Stimulated activated naive CD8-positive, alpha-beta T cell treated with anti-CD3 and anti-CD28 coated beads, Interleukin-15, Interleukin-2, amounts not matched to agents 100 U/mL and 50 U/mL, for 24 hours (primary cell): ENCODE measurements at regions not wholly inside any gene's neighbourhood (a gene's known extent, or its start where the extent isn't known, plus 50 kb on each side); places are given as distances from the start of the nearest gene placed in this dataset.
A peak's percentile ranks its signal among the peaks of the same experiment; 100 is the strongest.

Experiments used
- ATAC-seq: fragments of 150-1000 bp; cut with Tn5 transposase; one replicate; pipeline ENCODE4 v1.10.0; 2021
- DNase-seq: peaks from one replicate; pipeline ENCODE4 v3.0.0; 2021

DNA sequence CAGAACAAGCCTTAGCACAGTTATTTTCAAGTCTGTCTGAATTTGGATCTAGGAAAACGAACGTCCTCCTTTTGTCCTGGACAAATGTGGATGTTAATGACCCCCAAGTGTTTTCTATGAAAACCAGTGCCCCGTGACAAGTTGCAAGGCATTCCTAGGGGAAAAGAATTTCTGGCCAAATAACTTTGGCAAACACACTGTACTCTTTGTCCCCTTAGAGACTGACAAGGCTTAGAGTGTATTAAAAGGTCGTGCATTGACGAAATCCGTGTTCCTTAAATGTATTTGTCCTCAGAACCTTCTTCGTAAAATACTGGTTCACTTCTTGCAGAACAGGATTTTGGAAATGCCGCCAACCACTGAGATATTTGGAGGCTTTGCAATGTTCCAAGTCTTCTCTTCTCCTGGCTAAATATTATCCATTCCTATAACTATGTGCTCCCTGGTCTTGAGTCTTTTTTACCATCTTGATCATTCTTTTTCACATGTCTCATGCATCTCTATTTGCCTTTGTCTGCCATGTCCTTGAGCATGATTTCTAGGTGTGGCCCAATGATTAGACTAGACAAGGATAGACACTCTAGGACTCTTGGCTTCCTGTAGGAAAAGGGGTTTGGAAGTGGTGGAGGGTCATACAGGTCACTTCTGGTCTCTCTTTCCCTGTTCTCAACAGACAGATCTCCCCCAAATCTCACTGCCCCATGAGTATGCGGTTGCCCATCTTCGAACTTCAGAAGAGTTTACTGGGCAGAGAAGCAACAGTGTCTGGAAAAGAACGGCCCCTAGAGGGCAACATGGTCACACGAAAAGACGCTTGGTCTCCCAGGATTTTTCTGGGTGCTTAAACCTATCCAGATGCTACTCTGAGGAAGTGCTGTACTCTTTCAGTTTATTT is 117.5 kb downstream of the EDEM1 start:
- peak; percentile 51 for DNase-seq

DNA sequence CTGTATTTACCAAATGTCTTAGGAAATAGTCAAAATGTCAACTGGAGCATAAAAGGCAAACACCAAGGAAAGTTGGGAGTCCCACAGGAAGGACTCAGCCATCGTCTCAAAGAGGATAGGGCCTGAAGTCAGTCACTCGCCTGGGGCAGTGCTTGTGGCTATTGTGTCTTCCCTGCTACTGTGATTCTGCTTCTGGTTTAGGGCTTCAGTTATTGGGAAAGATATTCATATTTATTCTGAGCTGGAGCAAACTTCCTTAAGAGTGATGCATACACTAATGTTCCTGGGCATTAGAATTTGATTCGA is 118.1 kb downstream of the EDEM1 start:
- ATAC-seq: no peak
- DNase-seq: no peak

More for the DNA sequence above, 117.5 kb downstream of the EDEM1 start:
- ATAC-seq: peak; percentile 52

DNA sequence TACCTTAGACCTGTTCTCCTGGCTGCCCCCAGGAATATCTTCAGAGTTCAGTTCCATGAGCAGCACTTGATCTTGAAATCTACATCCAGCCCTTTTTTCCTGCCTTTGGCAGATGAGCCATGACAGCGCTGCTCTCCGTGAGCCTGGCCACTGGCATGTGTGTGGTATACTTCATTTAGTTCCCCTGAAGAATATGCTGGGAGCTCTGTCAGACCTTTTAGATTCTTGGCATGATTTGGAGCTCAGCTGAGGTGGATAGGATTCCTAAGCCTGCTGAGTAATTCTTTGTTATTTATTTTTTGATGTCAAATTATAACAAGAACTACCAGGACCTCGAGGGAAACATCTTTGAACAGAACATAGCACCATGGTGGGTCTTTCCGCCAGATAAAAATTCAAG is 121.7 kb downstream of the EDEM1 start:
- DNase-seq (no peak), ATAC-seq (no peak)

DNA sequence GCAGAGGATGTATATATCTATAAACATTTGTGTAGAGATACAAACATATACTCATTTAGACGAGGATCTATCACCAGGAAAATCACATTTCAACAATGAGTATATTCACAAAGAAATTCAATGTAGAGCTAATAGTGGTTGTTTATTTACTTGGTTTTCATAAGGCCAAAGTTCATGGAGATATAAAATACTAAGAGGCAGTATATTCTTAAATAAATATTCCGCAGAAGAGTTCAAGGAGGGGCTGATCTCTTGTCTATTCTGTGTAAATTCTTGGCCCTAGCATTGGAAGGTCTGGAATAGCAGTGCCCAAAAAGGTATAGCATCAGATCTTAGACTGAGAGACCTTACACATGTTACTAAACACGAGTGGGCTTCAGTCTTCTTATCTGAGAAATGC is 122.1 kb downstream of the EDEM1 start:
- no peak for DNase-seq
- no peak for ATAC-seq

DNA sequence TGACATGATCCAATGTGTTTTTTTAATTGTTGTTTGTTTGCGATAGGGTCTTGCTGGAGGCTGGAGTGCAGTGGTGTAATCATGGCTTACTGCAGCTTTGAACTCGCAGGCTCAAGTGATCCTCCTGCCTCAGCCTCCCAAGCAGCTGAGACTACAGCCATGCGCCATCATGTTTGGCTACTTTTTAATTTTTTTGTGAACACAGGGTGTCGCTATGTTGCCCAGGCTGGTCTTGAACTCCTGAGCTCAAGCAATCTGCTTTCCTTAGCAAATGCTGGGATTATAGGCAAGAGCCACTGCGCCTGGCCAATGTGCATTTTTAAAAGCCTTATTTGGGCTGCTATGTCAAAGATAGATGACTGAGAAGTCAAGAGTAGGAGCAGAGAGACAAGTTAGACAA is 123.0 kb downstream of the EDEM1 start:
- DNase-seq (no peak), ATAC-seq (no peak)

DNA sequence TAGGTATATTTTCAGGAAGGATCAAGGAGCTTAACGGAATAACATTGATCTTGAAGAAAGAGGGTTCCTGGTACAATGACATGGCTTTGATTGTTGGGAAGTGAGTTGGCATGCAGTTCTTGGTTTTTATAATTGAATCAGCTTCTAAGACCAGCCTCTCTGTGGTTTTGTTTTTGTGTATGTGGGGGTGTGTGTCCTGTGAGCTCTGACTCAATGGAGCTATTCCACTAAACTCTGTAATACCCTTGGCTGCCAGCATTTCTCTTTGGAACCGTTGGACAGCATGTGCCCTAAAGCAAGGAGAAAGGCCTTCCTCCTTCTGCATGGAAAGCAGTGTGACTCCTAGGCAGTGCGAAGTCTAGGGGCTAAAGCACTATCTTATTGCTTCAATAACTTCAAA is 124.8 kb downstream of the EDEM1 start:
- DNase-seq (no peak), ATAC-seq (no peak)

DNA sequence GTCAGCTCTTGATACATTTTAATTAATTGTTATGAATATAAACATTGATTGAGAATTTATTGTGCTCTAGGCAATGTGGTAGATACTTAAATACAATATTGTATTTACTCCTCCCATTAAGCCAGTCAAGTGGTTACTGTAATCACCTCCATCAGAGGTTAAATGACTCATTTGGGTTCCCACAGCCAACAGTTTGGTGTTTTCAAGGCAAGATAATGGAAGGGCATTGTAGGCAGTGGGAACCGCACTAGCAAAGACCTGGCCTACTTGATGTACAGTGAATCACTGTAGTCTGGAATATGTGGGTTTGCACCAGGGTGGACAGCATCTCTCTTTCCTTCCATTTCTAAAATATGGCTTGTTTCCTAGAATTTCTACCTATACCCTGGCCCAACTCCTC is 127.4 kb downstream of the EDEM1 start:
- ATAC-seq (peak; percentile 25), DNase-seq (no peak)

DNA sequence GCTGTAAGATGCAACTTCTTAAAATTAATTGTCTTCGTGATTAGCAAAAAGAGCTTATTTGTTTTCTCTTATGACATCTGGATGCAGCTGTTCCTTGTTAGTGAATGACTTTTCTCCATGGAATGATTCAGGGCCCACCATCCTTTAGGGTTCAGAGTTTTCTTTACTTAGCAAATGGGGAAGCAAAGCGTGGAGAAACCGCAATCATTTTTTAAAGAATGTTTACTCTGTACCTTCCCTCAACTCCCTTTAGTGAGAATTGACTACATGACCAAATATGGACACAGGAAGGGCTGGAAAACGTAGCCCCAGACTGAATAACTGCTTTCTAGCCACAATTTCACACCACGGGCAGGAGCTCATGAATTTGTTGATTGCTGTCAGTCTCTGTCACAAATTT is 130.1 kb downstream of the EDEM1 start:
- DNase-seq: no peak

DNA sequence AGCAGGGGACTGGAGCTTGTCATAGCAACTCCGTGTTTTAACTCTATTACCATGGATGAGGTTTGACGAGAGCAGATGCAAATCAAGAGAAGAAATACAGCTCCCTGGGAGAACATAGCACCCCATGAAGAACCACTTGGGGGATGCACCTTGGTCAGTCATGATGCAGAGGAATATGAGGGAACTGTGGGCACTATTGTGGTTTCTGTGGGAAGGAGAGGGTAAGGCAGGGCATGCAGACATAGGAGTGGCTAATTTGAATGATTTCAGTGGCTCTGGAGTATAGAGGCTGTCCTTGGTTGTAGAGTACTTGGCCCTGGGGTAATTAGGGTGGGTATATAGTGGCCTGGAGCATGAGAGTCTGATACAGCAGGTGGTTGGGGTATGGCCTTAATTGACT is 131.9 kb downstream of the EDEM1 start:
- ATAC-seq (peak; percentile 26), DNase-seq (no peak)

More for the DNA sequence above, 130.1 kb downstream of the EDEM1 start:
- no peak for ATAC-seq

DNA sequence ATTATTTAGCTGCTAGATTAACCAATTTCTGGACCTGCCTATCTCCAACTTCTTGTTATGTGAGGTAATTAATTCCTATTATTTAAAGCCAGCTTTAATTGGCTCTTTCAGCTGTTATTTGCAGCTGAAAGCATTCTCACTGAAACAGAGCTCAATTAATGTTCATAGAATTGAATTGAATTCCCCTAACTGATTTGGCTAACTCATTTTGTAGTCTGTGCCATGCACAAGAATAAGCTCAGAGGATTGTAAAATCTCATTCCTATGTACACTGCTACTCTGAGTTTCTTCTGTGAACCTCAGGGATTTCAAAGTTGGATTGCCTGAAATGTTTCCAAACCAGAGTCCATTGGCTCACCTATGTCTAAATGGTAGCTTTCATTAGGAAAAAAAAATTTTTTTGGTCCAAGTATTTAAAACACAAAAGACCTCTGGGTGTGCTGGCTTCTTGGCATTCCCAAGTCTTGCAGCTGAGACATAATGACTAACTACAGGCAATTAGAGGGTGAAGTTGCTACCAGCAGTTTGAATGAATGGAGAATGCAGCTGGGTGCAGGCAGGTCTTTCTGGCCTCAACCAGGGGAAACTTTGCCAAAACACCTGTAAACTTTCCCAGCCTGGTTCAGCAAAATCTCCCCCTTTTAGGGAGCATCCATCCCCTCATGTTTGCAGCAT is 134.3 kb downstream of the EDEM1 start:
- DNase-seq (no peak), ATAC-seq (no peak)

DNA sequence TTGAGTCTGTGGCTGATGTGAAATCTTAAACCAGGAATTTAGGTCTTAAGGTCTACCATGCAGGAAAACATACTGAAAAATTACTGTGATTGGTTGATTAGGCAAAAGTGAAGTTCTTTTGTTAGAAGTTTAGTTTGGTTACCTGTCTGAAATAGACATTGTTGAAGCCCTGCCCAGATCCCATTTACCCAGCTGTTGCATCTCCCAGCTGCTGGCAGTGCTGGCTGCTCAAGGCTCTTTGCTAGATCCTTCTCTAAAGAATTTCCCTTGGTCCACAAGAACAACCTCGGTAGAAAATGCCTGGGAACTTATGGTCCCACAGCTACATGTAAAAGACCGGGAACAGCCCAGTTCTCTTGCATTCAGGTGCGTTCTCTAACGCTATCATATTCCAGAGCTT is 137.3 kb downstream of the EDEM1 start:
- ATAC-seq (no peak), DNase-seq (no peak)

DNA sequence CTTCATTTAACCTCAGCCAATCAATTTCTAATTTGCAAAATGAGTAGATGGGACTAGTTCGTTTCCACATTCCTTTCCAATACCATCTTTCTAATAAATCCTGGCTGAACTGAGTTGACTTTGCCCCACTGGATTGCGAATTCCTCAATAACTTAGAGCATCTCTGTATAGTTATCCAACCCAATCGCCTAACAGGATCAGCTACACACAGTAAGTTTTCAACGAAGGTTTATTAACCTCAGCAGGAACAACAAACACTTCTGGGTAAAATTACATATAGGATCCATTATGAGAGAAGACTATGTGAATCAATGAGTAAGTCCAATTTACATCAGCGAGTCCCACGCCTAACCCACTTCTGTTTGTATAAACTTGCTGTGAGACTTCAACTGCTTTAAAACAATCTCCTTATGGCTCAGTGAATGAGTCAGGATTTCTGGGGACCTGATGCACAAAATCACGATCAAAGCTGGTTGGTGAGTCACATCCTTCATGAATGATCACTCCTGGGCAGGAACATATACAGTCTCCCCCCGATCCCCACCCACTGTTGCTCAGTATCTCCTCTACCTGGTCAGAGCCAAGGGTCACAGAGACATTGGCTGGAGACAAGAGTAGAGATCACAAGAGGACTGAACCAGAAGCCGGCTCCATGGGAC is 142.8 kb downstream of the EDEM1 start:
- DNase-seq: peak; percentile 24
- ATAC-seq: peak; percentile 94

DNA sequence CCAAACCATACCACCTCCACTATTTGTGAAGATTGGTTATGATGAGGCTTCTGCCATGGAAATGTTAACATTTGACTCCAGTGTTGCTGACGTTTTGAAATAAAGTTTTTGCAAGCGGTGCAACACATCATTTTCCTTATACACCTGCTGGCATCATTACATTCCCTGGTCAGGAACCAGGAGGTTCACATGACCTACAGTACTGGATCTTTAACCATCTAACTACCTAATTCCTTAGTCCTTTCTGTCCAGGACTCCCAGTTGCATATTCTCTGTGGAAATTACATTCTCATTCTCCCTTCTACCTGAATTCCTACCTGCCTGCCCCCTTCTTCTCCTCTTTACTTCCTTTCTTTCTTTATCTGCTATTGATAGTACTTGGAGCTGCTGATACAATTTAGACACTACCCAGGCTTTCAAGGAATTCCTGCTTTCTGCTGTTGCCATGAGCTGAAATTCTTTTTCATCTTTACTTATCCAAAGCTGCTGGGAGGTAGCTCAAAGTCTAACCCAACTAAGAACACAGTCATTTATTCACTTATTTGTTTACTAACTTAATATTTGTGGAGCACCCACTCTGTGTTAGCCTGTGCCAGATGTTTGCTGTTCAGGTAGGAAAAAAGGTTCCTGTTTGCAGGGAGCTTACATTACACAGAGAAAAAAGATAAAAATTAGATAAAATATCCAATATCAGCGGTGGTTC is 144.2 kb downstream of the EDEM1 start:
- DNase-seq (no peak), ATAC-seq (no peak)

DNA sequence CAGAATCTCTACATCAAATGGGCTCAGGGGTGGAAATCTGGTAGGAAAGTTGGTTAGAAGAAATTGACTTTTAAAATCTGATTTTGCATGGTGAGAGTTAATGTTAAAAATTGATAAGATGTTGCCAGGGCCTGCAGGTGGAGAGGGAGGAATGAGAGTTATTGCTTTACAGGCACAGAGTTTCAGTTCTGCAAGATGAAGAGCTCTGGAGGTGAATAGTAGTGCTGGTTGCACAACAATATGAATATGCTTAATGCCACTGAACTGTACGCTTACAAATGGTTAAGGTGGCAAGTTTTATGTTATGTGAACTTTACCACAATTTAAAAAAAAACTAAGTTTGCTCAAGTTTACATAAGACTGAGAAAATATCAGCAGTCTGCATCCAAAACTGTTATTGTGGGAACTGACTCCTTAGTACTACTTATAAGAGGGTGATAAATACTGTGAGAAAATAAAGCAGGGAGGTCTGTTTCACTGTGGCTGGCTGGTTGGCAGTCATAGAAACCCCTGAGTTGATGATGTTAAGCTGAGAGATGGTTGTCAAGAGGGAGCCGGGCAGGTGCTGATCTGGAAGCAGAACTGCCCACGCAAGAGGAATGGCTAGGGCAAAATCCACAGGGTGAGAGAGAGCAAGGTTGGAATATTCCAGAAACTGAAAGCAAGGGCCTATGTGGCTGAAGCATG is 144.9 kb downstream of the EDEM1 start:
- no peak for DNase-seq
- no peak for ATAC-seq

DNA sequence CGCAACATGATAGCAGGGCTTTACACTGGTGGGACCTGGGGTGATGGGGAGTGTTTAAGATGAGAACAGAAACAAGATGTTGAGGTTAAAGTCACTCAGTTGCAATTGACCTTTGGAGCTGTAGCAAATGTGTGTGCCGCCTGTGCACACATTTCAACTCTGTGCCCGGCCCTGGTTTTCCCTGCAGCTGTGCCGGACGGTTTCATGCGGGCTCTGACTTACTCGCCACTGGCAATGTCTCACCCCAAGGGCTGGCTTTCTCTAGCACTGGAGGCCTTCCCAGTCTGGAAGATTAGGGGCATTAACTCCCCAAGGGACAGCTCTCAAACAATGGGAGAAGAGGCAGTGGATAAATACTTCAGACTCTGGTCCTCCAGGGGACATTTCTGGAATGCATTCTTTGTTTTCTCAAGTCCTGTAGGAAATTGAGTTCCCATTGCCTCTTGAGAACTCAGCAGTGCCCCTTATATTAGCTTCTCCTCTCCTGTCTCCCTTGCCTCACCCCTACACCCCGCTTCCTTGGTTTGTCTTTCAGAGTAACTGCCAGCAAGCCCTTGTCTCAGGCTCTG is 152.5 kb downstream of the EDEM1 start:
- ATAC-seq: no peak
- DNase-seq: no peak

DNA sequence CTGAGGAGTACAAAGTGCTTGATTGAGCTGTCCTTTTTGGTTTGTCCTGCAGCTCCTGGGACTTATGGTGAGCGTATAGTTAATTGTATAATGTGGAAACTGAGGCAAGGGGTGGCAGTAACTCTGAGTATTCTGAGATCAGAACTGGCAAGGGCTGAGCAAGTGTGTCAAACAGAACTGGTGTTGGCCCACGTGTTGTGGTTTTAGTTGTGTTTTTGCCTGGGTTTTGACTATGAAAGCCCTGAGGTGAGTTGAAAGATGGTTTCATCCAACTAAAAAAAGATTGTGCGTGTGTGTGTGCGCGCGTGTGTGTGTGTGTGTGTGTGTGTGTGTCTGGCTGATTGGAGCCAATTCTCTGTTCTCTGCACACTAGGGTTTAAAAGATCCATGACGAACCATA is 154.1 kb downstream of the EDEM1 start:
- ATAC-seq (no peak), DNase-seq (no peak)

DNA sequence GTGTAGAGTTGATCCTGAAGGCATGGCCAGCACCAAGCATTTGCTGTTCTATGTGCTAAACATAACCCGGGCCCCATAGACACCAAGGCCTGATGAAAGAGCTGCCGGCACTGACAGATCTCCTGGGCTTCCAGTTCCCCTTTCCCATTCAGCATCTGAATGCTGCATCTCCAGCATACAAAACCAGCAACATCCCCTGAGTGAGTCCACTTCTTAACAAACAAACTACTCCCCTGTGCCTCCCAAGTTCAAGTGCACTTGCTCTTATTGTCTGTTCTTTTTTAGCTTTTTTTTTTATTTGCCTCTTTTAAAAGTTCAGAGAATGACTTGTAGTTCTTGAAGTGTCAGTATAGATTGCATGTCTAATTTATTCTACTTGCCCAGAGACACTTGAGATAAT is 156.0 kb downstream of the EDEM1 start:
- ATAC-seq: no peak
- no peak for DNase-seq

DNA sequence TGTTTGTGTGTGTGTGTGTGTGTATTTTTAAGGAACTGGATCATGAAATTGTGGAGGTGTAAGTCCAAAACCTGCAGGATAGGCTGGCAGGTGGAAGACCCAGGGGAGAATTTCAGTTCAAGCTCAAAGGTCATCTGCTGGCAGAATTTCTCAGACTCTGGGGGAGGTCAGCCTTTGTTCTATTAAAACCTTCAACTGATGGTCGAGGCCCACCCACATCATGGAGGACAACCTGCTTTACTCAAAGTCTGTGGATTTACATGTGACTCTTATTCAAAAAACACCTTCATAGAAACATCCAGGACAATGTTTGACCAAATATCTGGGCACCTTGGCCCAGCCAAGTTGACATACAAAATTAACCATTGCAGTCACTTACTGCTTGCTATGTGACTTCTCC is 157.2 kb downstream of the EDEM1 start:
- DNase-seq: no peak
- ATAC-seq: no peak

DNA sequence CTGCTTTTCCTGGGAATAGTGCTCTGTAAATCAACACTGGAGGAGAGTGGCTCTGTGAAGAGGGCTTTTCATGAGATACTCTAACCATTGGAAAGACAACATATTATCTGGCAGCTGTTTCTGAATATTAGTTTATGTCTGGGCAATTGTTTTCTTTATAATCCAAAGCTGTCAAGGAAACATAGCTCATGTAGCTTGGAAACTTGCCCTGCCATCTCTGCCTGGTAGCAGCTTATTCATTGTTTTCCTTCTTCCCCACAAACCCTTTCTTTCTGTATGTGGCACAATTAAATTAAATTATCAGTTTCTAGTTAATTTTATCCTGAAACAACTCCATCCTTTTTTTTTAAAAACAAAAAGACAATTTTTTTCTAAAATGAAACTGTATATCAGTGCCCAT is 160.0 kb downstream of the EDEM1 start:
- DNase-seq (no peak), ATAC-seq (no peak)

DNA sequence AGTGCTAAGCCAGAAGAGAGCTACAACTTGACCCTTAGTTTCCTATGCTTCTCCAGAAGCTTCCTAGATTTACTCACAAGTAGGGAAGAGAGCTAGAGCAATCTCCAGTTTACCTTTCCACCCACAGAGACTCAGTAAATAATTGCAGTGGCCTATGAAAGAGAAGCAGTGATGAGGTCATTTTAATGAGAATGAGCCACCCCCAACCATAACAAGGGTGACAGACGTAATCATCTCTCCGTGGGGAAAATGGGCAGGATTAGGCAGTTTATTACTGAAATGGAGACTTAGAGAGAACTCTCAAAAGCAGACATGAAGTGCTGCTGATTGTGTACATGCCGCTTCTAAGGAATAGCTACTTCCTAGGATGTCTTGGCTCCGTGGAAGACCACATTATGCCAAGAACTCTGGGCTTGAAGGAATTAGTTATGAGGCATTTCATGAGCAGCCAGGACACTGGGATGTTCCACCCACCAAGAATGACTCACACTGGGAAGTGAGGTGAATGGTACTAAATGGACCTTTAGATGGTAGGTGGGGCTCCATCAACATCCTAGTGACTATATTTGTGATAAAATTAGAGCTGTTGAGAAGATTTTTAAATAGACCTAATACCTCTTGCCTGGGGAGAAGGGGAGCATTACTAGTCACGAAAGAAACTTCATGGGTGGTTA is 160.9 kb downstream of the EDEM1 start:
- DNase-seq (no peak), ATAC-seq (no peak)

DNA sequence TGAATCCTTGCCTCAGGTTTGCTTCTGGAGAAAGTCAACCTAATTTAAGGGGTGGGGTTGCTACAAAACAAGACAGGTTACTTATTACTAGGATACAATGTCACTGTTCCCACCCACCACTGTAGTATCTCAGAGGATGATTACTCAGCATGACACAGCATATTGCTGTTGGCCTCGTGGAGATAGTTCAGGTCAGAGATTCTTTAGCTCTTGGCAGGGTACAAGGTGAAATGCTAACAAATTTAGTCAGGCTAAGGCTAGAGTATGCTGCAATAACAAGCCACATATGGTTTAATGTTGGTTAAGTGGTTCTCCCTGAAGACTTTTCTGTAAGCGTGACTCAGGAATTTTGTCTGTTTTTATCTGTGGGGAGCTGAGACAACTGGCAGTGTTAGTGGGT is 161.8 kb downstream of the EDEM1 start:
- DNase-seq (no peak), ATAC-seq (no peak)
